ENCODE measurements at regions not wholly inside any gene's neighbourhood (a gene's known extent, or its start where the extent isn't known, plus 50 kb on each side); places are given as distances from the start of the nearest gene placed in this dataset.

DNA sequence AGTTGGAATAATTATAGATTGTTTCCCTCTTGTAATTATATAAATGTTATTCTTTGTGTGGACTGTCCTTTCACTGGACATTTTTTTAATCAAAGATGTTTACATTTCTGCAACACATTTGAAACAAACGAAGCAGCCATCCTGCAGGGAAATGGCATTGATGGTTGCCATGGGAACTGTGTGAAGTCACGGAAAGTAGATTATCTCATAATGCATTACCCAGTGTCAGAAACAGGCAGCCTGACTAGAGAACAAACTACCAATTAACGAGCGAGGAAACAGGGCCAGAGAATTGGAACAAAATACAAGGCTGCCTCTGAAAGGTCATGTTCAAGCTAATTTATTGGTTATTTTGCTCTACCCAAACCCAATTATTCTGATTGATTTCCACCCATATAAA lies 96.9 kb upstream of the LARGE1 start:
- no peaks in the 10 kb centered on the region for H3K27me3 Mint-ChIP-seq (ENCODE audit: low read depth)
- H3K4me3 Mint-ChIP-seq (ENCODE audit: unreplicated experiment) = no peak overlapping the region
- H3K4me1 Mint-ChIP-seq (ENCODE audit: low read depth) = no peaks in the 10 kb centered on the region
- H3K27ac Mint-ChIP-seq (ENCODE audit: unreplicated experiment) = no peak overlapping the region
- TF ChIP-seq, protein P1, sequence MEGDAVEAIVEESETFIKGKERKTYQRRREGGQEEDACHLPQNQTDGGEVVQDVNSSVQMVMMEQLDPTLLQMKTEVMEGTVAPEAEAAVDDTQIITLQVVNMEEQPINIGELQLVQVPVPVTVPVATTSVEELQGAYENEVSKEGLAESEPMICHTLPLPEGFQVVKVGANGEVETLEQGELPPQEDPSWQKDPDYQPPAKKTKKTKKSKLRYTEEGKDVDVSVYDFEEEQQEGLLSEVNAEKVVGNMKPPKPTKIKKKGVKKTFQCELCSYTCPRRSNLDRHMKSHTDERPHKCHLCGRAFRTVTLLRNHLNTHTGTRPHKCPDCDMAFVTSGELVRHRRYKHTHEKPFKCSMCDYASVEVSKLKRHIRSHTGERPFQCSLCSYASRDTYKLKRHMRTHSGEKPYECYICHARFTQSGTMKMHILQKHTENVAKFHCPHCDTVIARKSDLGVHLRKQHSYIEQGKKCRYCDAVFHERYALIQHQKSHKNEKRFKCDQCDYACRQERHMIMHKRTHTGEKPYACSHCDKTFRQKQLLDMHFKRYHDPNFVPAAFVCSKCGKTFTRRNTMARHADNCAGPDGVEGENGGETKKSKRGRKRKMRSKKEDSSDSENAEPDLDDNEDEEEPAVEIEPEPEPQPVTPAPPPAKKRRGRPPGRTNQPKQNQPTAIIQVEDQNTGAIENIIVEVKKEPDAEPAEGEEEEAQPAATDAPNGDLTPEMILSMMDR (IDR thresholded peaks at IDR 0.05) = no peak
- no peak for DNase-seq (ENCODE audit: low spot score)
- peaks cover 2% of the 10 kb centered on the region for H3K36me3 Mint-ChIP-seq (ENCODE audit: low read depth)
- H3K9me3 Mint-ChIP-seq (ENCODE audit: low read depth) = peaks cover 37% of the 10 kb centered on the region

DNA sequence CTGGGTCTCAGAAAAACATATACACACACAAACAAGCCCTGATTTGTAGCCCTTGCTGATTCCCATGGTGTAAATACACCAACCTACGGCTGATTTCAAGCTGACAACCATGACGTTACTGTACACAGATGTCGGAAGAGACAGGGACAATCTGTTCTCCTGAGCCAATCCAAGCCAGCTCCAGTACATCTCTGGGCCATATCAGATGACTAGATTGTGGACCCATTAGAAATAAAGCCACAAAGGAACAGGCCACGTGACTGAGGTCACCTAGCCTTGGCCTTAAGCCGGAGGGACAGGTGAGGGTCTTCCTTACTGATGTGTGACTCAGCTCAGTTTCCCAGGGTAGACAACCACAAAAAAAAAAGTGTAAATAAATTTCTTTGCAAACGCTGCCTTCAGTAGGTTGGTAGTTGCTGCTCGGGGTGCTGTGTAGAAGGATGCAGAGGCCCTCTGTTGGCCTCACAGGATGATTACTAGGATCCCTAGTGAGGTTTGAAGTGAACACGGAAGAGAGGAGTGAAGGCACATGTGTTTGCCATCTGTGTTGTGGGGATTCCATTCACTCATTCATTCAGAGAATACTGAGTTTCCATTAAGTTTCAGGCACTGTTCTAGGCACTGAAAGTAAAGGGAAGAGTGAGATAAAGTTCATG lies 99.0 kb upstream of the LARGE1 start:
- TF ChIP-seq, protein P1 (IDR thresholded peaks at IDR 0.05) = no peak
- H3K27me3 Mint-ChIP-seq (ENCODE audit: low read depth) = no peaks in the 10 kb centered on the region
- no peak overlapping the region for H3K27ac Mint-ChIP-seq (ENCODE audit: unreplicated experiment)
- peaks cover 2% of the 10 kb centered on the region for H3K36me3 Mint-ChIP-seq (ENCODE audit: low read depth)
- no peak overlapping the region for H3K4me3 Mint-ChIP-seq (ENCODE audit: unreplicated experiment)
- peaks cover 31% of the 10 kb centered on the region for H3K9me3 Mint-ChIP-seq (ENCODE audit: low read depth)
- DNase-seq (ENCODE audit: low spot score) = no peak
- H3K4me1 Mint-ChIP-seq (ENCODE audit: low read depth) = no peaks in the 10 kb centered on the region

DNA sequence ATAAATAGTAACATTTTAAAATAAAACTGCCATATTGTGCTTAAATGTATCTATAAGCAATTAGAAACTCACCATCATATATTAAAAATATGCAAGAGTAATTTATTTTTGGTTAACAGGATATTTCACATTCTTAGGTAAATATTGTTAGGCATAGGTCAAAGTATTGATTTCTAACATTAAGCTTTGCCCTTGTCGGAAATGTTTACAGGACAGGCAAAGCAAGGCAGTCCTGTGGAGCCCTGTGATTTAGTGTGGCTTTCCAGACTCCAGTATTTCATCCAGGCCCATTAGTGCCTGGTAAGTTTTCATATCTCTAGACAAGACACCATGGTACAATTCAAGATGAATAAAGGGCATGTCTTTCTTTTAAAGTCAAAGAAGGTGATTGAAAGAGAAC lies 114.9 kb upstream of the LARGE1 start:
- Mint-ChIP-seq H3K36me3 (ENCODE audit: low read depth) (no peaks in the 10 kb centered on the region), H3K9me3 (ENCODE audit: low read depth) (peaks cover 32% of the 10 kb centered on the region), H3K4me3 (ENCODE audit: unreplicated experiment) (no peak overlapping the region)

DNA sequence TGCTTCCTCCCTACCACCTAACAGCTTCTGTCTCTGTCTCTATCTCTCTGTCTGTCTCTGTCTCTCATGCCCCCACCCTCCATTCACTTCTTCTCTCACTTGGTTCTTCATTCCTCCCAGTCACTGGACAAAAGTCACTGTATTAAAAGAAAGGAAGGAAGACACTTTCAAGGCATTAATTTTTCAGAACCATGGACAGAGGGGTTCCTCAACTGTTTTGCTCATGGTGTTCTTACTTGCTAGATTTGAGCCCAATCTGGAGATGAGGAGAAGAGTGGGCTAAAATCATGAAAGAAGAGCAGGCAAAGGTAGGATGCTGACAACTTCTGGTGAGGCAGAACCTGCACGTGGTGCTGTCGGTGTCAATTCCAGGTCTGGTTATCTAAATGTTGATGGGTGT lies 116.7 kb upstream of the LARGE1 start:
- no peak overlapping the region for H3K4me3 Mint-ChIP-seq (ENCODE audit: unreplicated experiment)
- TF ChIP-seq, protein P1 (IDR thresholded peaks at IDR 0.05) = no peak
- H3K9me3 Mint-ChIP-seq (ENCODE audit: low read depth) = peaks cover 18% of the 10 kb centered on the region
- no peaks in the 10 kb centered on the region for H3K4me1 Mint-ChIP-seq (ENCODE audit: low read depth)
- no peaks in the 10 kb centered on the region for H3K36me3 Mint-ChIP-seq (ENCODE audit: low read depth)
- peaks cover 1% of the 10 kb centered on the region for H3K27me3 Mint-ChIP-seq (ENCODE audit: low read depth)
- H3K27ac Mint-ChIP-seq (ENCODE audit: unreplicated experiment) = no peak overlapping the region
- no peak for DNase-seq (ENCODE audit: low spot score)

More for the DNA sequence above, 114.9 kb upstream of the LARGE1 start:
- Mint-ChIP-seq H3K27me3 (ENCODE audit: low read depth) (peaks cover 1% of the 10 kb centered on the region), H3K27ac (ENCODE audit: unreplicated experiment) (no peak overlapping the region), H3K4me1 (ENCODE audit: low read depth) (no peaks in the 10 kb centered on the region)
- no peak for DNase-seq (ENCODE audit: low spot score)
- TF ChIP-seq, protein P1 (IDR thresholded peaks at IDR 0.05) = no peak

DNA sequence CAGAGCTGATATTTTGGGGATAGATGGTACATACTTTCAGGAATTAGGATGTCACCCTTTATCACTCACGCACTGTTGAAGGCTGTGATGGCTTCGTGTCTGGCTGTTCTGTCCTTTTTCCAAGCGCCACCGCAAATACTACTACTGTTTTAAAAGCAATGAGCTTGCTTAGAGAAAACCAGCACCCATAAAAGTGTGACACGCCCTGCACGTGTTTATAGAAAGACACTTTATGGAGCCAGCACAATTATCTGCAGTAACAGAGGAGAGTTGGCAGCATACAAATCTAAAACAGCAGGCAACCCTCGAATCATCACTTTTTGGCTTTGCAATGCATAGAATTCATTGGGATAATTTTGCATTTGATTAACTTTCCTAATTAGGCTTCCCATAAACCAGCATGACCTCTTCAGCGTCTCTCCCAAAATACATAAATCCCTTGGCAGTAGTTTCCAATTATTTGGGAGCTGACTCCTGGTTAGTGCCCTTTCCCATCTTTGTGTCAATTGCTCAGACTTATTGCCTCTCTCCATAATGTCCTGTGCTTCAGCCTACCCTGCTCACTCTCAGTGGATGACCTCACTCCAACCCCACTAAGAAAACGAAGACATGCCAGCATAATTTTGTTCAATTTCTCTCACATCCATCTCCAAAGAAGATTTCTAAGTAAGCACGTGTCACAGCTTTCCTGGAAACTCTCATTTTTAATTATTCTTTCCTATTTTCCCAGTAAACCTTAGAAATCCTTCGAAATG lies 118.7 kb upstream of the LARGE1 start:
- H3K4me1 Mint-ChIP-seq (ENCODE audit: low read depth) = no peaks in the 10 kb centered on the region
- H3K4me3 Mint-ChIP-seq (ENCODE audit: unreplicated experiment) = no peak overlapping the region
- no peaks in the 10 kb centered on the region for H3K36me3 Mint-ChIP-seq (ENCODE audit: low read depth)
- peaks cover 10% of the 10 kb centered on the region for H3K9me3 Mint-ChIP-seq (ENCODE audit: low read depth)
- no peak overlapping the region for H3K27ac Mint-ChIP-seq (ENCODE audit: unreplicated experiment)
- TF ChIP-seq, protein P1 (IDR thresholded peaks at IDR 0.05) = no peak
- peaks cover 1% of the 10 kb centered on the region for H3K27me3 Mint-ChIP-seq (ENCODE audit: low read depth)
- DNase-seq (ENCODE audit: low spot score) = no peak
